SK-N-SH (cell line): ENCODE measurements at regions not wholly inside any gene's neighbourhood (a gene's known extent, or its start where the extent isn't known, plus 50 kb on each side); places are given as distances from the start of the nearest gene placed in this dataset.

Experiments used
- CTCF ChIA-PET: fragments of 300-600, 350-600 bp; formaldehyde crosslinking; extraction: SDS; loops from one replicate; lab custom pipeline; 2021; lab: Yijun Ruan, JAX
- POLR2A ChIA-PET: fragments of 350-600 bp; sonication (Branson Sonifier 250); formaldehyde crosslinking; extraction: SDS; loops from one replicate; lab custom pipeline; 2020; ENCODE audit warnings: antibody characterized with exemption, inconsistent platforms; lab: Yijun Ruan, JAX
- DNase-seq: peaks from one replicate; pipeline ENCODE4 v3.0.0; 2012
- H2AFZ ChIP-seq: fragments of 200-600 bp; sonication (generic); 2 replicates; pipeline ENCODE4 v1.8.1; 2016; ENCODE audit warnings: antibody characterized with exemption, mild to moderate bottlenecking, low read depth
- H3F3A ChIP-seq: fragments of 200-600 bp; sonication (generic); replicated peaks from 2 replicates; pipeline ENCODE3; 2016; ENCODE audit warnings: antibody characterized with exemption, mild to moderate bottlenecking; ENCODE audit not compliant: insufficient read depth
- H3K27ac ChIP-seq, 2 experiments: fragments of 200-500 bp in 1 of 2; fragments of 200-600 bp in 1 of 2; sonication (Bioruptor generic) in 1 of 2; sonication (generic), shearing (Covaris generic) in 1 of 2; 2 replicates each; pipeline versions ENCODE4 v1.5.1 to v1.6.1; 2014 to 2016; ENCODE audit warnings: low read depth in 2 of 2, inconsistent platforms in 1 of 2, low read length in 1 of 2, mild to moderate bottlenecking in 1 of 2, mixed read lengths in 1 of 2
- H3K27me3 ChIP-seq: fragments of 200-600 bp; sonication (generic), shearing (Covaris generic); 2 replicates; pipeline ENCODE4 v1.6.1; 2016; ENCODE audit warnings: mixed run types; ENCODE audit not compliant: insufficient read depth
- H3K36me3 ChIP-seq, 2 experiments: fragments of 200-500 bp in 1 of 2; fragments of 200-600 bp in 1 of 2; sonication (Bioruptor generic) in 1 of 2; sonication (generic) in 1 of 2; replicated peaks in 1 of 2; 2 replicates each; pipeline versions ENCODE3 to v1.5.1; 2014 to 2016; ENCODE audit warnings: low read length in 1 of 2, mild to moderate bottlenecking in 1 of 2; ENCODE audit not compliant: insufficient read depth in 2 of 2, control insufficient read depth in 1 of 2
- H3K4me1 ChIP-seq, 2 experiments: fragments of 200-500 bp in 1 of 2; fragments of 200-600 bp in 1 of 2; sonication (Bioruptor generic) in 1 of 2; sonication (generic), shearing (Covaris generic) in 1 of 2; 2 replicates each; pipeline versions ENCODE4 v1.5.1 to v1.6.1; 2014 to 2016; ENCODE audit warnings: low read depth in 1 of 2, low read length in 1 of 2, mixed run types in 1 of 2; ENCODE audit not compliant: insufficient read depth in 2 of 2, control insufficient read depth in 1 of 2
- H3K4me2 ChIP-seq: fragments of 200-600 bp; sonication (generic), shearing (Covaris generic); 2 replicates; pipeline ENCODE4 v1.6.1; 2017; ENCODE audit warnings: mixed run types
- H3K4me3 ChIP-seq, 2 experiments: fragments of 200-500 bp in 1 of 2; fragments of 200-600 bp in 1 of 2; sonication (Bioruptor generic) in 1 of 2; sonication (generic), shearing (Covaris generic) in 1 of 2; 2 replicates each; pipeline versions ENCODE4 v1.5.1 to v1.8.1; 2014 to 2016; ENCODE audit warnings: low read depth in 2 of 2, inconsistent platforms in 1 of 2, low read length in 1 of 2, mild to moderate bottlenecking in 1 of 2, mixed read lengths in 1 of 2, moderate library complexity in 1 of 2
- H3K79me2 ChIP-seq: fragments of 200-600 bp; sonication (generic); 2 replicates; pipeline ENCODE4 v1.8.1; 2017; ENCODE audit warnings: mild to moderate bottlenecking; ENCODE audit not compliant: insufficient read depth
- H3K9ac ChIP-seq: fragments of 200-600 bp; sonication (generic); 2 replicates; pipeline ENCODE4 v1.6.1; 2017; ENCODE audit warnings: mixed run types
- H3K9me2 ChIP-seq: fragments of 200-600 bp; sonication (generic); 2 replicates; pipeline ENCODE4 v1.6.1; 2017; ENCODE audit warnings: mixed run types
- H3K9me3 ChIP-seq: fragments of 200-600 bp; sonication (generic); 2 replicates; pipeline ENCODE4 v1.6.1; 2017; ENCODE audit warnings: mixed run types, mild to moderate bottlenecking, moderate library complexity
- H4K20me1 ChIP-seq: fragments of 200-600 bp; sonication (generic); 2 replicates; pipeline ENCODE4 v1.6.1; 2017; ENCODE audit warnings: mild to moderate bottlenecking, mixed run types; ENCODE audit not compliant: insufficient read depth
- CHD2 ChIP-seq: fragments of 150-350 bp; IDR thresholded peaks from 2 replicates; pipeline ENCODE4 v1.6.1; 2018; ENCODE audit warnings: low read length; ENCODE audit not compliant: partially characterized antibody
- EP300 ChIP-seq, 2 experiments: IDR thresholded peaks; 2 replicates each; pipeline versions ENCODE4 v1.4.0 to v1.6.1; 2012; ENCODE audit warnings: borderline replicate concordance in 1 of 2, low read depth in 1 of 2, low read length in 1 of 2
- EZH2phosphoT487 ChIP-seq: fragments of 200-600 bp; sonication (generic); IDR thresholded peaks from 2 replicates; pipeline ENCODE4 v1.6.1; 2017; ENCODE audit warnings: low read depth, mixed run types, mild to moderate bottlenecking, antibody characterized with exemption, moderate library complexity, borderline replicate concordance
- FOXJ3 ChIP-seq: sonication (generic); formaldehyde crosslinking; IDR thresholded peaks from 2 replicates; pipeline ENCODE4 v1.5.1; 2020; ENCODE audit warnings: mild to moderate bottlenecking, missing genetic modification reagents
- GABPA ChIP-seq: IDR thresholded peaks from 2 replicates; pipeline ENCODE4 v1.4.0; 2012; ENCODE audit warnings: low read depth, mild to moderate bottlenecking
- GATA2 ChIP-seq: sonication (generic); formaldehyde crosslinking; IDR thresholded peaks from 2 replicates; pipeline ENCODE4 v1.5.0; 2020; ENCODE audit warnings: mild to moderate bottlenecking, missing genetic modification reagents
- MXI1 ChIP-seq: IDR thresholded peaks from 2 replicates; pipeline ENCODE4 v1.6.1; 2012; ENCODE audit warnings: mild to moderate bottlenecking, low read depth, low read length, improper control_type of control experiment
- NFIC ChIP-seq: IDR thresholded peaks from 2 replicates; pipeline ENCODE4 v1.4.0; 2012; ENCODE audit warnings: borderline replicate concordance
- NRF1 ChIP-seq: IDR thresholded peaks from 2 replicates; pipeline ENCODE4 v1.6.1; 2012; ENCODE audit warnings: low read depth, mild to moderate bottlenecking, low read length
- POLR2AphosphoS5 ChIP-seq: IDR thresholded peaks from 2 replicates; pipeline ENCODE4 v1.6.1; 2012; ENCODE audit warnings: low read depth, low read length
- RAD21 ChIP-seq: IDR thresholded peaks from 2 replicates; pipeline ENCODE4 v1.6.1; 2012; ENCODE audit warnings: mild to moderate bottlenecking, low read length
- REST ChIP-seq: IDR thresholded peaks from 2 replicates; pipeline ENCODE4 v1.6.1; 2012; ENCODE audit warnings: mild to moderate bottlenecking, low read depth, low read length, moderate library complexity
- RFX5 ChIP-seq: IDR thresholded peaks from 2 replicates; pipeline ENCODE4 v1.6.1; 2012; ENCODE audit warnings: mild to moderate bottlenecking, improper control_type of control experiment, low read length
- SIN3A ChIP-seq: IDR thresholded peaks from 2 replicates; pipeline ENCODE4 v1.6.1; 2012; ENCODE audit warnings: low read depth, mild to moderate bottlenecking, low read length, moderate library complexity, borderline replicate concordance
- TAF1 ChIP-seq: IDR thresholded peaks from 2 replicates; pipeline ENCODE4 v1.6.1; 2012; ENCODE audit warnings: low read depth, mild to moderate bottlenecking, low read length, moderate library complexity, borderline replicate concordance
- TCF12 ChIP-seq: IDR thresholded peaks from 2 replicates; pipeline ENCODE4 v1.4.0; 2012
- USF2 ChIP-seq: fragments of 150-350 bp; IDR thresholded peaks from 2 replicates; pipeline ENCODE4 v1.6.1; 2017; ENCODE audit warnings: antibody characterized with exemption, low read length, low read depth, borderline replicate concordance
- YY1 ChIP-seq: IDR thresholded peaks from 2 replicates; pipeline ENCODE4 v1.4.0; 2012; ENCODE audit warnings: low read depth, mild to moderate bottlenecking
- WGBS: methylation state at CpG from one replicate; pipeline ENCODE4 v1.1.6; 2017; ENCODE audit warnings: low lambda C conversion rate; 5-methylcytosine and 5-hydroxymethylcytosine counted together
- TF ChIP-seq, protein P1 (sequence below): IDR thresholded peaks from 2 replicates; pipeline ENCODE4; 2012
- TF ChIP-seq, protein P2 (sequence below): IDR thresholded peaks from 2 replicates; pipeline ENCODE4 v1.4.0; 2012; ENCODE audit warnings: low read depth, borderline replicate concordance

GRCh38 chr4:182062936-182063335 is 180.3 kb upstream of the TENM3 start (continued):
- TF ChIP-seq YY1 (no peak), FOXJ3 (CRISPR knock-in tag) (no peak), CHD2 (no peak), GABPA (no peak), NFIC (no peak; the same call in 1 of the 2 replicates), EZH2phosphoT487 (no peak), POLR2AphosphoS5 (peak; percentile 32; the same call in 1 of the 2 replicates), EP300 (IDR thresholded peaks at IDR 0.05; ENCODE audit: borderline replicate concordance in 1 of 2, low read depth in 1 of 2, low read length in 1 of 2) (peak in 1 of 2 experiments; percentile 64; a peak in 2 of 4 replicates)
- TF ChIP-seq, protein P1, sequence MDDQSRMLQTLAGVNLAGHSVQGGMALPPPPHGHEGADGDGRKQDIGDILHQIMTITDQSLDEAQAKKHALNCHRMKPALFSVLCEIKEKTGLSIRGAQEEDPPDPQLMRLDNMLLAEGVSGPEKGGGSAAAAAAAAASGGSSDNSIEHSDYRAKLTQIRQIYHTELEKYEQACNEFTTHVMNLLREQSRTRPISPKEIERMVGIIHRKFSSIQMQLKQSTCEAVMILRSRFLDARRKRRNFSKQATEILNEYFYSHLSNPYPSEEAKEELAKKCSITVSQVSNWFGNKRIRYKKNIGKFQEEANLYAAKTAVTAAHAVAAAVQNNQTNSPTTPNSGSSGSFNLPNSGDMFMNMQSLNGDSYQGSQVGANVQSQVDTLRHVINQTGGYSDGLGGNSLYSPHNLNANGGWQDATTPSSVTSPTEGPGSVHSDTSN = peak; percentile 59

- Histone ChIP-seq H3K9ac (no peak overlapping the region), H3K9me3 (no peaks in the 10 kb centered on the region), H3K9me2 (no peaks in the 10 kb centered on the region), H3K27ac (no peak overlapping the region), H3K79me2 (no peaks in the 10 kb centered on the region), H3K4me2 (no peak overlapping the region), H3F3A (peaks cover 6% of the 10 kb centered on the region), H3K36me3 (no peaks in the 10 kb centered on the region), H3K27me3 (no peaks in the 10 kb centered on the region), H4K20me1 (no peaks in the 10 kb centered on the region), H3K4me1 (peaks cover 0 to 17% of the 10 kb centered on the region in 2 experiments; a peak in 2 of 4 replicates), H3K4me3 (no peak overlapping the region), H2AFZ (no peak overlapping the region)
- 86% methylated on average over 2 of the region's 2 CpGs for WGBS
- POLR2A ChIA-PET = no interaction called here
- no peak for TF ChIP-seq GATA2 (CRISPR knock-in tag)
- no peak for TF ChIP-seq RFX5
- no peak for TF ChIP-seq SIN3A
- no peak for TF ChIP-seq RAD21
- TF ChIP-seq NRF1 = no peak
- TF ChIP-seq MXI1 = no peak
- TF ChIP-seq TCF12 = no peak
- no peak for TF ChIP-seq TAF1
- no peak for TF ChIP-seq CHD2
- TF ChIP-seq REST = no peak
- no peak for TF ChIP-seq USF2
- TF ChIP-seq, protein P2, sequence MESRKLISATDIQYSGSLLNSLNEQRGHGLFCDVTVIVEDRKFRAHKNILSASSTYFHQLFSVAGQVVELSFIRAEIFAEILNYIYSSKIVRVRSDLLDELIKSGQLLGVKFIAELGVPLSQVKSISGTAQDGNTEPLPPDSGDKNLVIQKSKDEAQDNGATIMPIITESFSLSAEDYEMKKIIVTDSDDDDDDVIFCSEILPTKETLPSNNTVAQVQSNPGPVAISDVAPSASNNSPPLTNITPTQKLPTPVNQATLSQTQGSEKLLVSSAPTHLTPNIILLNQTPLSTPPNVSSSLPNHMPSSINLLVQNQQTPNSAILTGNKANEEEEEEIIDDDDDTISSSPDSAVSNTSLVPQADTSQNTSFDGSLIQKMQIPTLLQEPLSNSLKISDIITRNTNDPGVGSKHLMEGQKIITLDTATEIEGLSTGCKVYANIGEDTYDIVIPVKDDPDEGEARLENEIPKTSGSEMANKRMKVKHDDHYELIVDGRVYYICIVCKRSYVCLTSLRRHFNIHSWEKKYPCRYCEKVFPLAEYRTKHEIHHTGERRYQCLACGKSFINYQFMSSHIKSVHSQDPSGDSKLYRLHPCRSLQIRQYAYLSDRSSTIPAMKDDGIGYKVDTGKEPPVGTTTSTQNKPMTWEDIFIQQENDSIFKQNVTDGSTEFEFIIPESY = no peak
- no peak for DNase-seq
- CTCF ChIA-PET = no interaction called here
These were observed 179.6 kb upstream of the TENM3 start for GRCh38 chr4:182063651-182064050.
